HepG2 (cell line): ENCODE measurements at regions not wholly inside any gene's neighbourhood (a gene's known extent, or its start where the extent isn't known, plus 50 kb on each side); places are given as distances from the start of the nearest gene placed in this dataset.
"Not testable (repeated sequence)": the region's sequence is repeated elsewhere in the genome, so short reads cannot be mapped to it uniquely, and the experiment has no call there.

ENCODE experiments used
- ARNT ChIP-seq: fragments of 450-650 bp; IDR thresholded peaks from 2 replicates; pipeline ENCODE4 v1.6.1; 2017
- GTF2F1 ChIP-seq: fragments of 150-350 bp; IDR thresholded peaks from 2 replicates; pipeline ENCODE4 v1.6.1; 2014; ENCODE audit warnings: low read length
- TF ChIP-seq, protein P1 (sequence below): sonication (generic); formaldehyde crosslinking; IDR thresholded peaks from 2 replicates; pipeline ENCODE4 v1.9.0; 2022; ENCODE audit warnings: missing genetic modification reagents, mild to moderate bottlenecking, borderline replicate concordance

DNA sequence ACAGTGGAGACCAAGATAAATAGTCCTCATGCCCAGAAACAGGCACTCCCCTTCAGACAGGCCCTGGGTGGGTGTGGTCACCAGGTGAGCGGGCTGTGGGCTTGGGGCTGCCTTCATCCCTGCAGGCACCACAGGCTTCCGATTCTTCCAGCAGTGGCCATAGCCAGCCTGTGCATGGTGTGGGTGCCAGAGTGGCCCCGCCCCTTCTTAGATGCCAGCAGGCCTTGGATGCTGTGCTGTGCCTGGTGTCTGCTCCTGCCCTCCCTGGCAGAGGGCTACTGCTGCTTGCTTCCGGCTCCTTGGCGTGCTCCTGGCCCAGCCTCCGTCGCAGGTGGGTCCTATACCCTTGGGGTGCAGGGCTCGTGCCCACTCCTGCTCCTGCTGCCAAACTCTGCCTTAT, 4091.5 kb upstream of the TPTE start:
- not testable (repeated sequence) for TF ChIP-seq ARNT, GTF2F1
- TF ChIP-seq, protein P1, sequence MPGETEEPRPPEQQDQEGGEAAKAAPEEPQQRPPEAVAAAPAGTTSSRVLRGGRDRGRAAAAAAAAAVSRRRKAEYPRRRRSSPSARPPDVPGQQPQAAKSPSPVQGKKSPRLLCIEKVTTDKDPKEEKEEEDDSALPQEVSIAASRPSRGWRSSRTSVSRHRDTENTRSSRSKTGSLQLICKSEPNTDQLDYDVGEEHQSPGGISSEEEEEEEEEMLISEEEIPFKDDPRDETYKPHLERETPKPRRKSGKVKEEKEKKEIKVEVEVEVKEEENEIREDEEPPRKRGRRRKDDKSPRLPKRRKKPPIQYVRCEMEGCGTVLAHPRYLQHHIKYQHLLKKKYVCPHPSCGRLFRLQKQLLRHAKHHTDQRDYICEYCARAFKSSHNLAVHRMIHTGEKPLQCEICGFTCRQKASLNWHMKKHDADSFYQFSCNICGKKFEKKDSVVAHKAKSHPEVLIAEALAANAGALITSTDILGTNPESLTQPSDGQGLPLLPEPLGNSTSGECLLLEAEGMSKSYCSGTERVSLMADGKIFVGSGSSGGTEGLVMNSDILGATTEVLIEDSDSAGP, result not testable (repeated sequence)
